Body of pancreas (tissue), 4 donors: ENCODE measurements at regions not wholly inside any gene's neighbourhood (a gene's known extent, or its start where the extent isn't known, plus 50 kb on each side); places are given as distances from the start of the nearest gene placed in this dataset.

Source experiments
- CTCF ChIP-seq, 7 experiments: fragments of 450-650 bp in 4 of 7; fragments of 200-600 bp in 3 of 7; sonication (generic) in 3 of 7; IDR thresholded peaks; one replicate each; pipeline ENCODE4 v1.5.1; 2016 to 2019; ENCODE audit warnings: antibody characterized with exemption in 7 of 7
- POLR2A ChIP-seq, 3 donors: fragments of 450-650 bp; IDR thresholded peaks; one replicate each; pipeline ENCODE4 v1.6.1; 2016; ENCODE audit warnings: antibody characterized with exemption in 3 of 3, mild to moderate bottlenecking in 2 of 3

- TF ChIP-seq CTCF (IDR thresholded peaks at IDR 0.05) (no peak), POLR2A (IDR thresholded peaks at IDR 0.05) (no peak)
Observed at GRCh38 chr22:49012712-49013395, 814.8 kb downstream of the BRD1 start.
